HEK293T (cell line): ENCODE measurements at regions not wholly inside any gene's neighbourhood (a gene's known extent, or its start where the extent isn't known, plus 50 kb on each side); places are given as distances from the start of the nearest gene placed in this dataset.

Experiments
- BHLHE40 ChIP-seq: fragments of 450-650 bp; IDR thresholded peaks from 2 replicates; pipeline ENCODE4 v1.6.1; 2016; ENCODE audit warnings: mild to moderate bottlenecking, moderate library complexity, borderline replicate concordance
- ELF4 ChIP-seq: fragments of 450-650 bp; IDR thresholded peaks from 2 replicates; pipeline ENCODE4 v1.6.1; 2017; ENCODE audit warnings: antibody characterized with exemption
- FOXM1 ChIP-seq: fragments of 450-650 bp; IDR thresholded peaks from 2 replicates; pipeline ENCODE4 v1.6.1; 2017; ENCODE audit warnings: mild to moderate bottlenecking, borderline replicate concordance
- HDGF ChIP-seq: fragments of 450-650 bp; IDR thresholded peaks from 2 replicates; pipeline ENCODE4 v1.6.1; 2017; ENCODE audit warnings: antibody characterized with exemption, borderline replicate concordance
- SP1 ChIP-seq: fragments of 450-650 bp; IDR thresholded peaks from 2 replicates; pipeline ENCODE4 v1.6.1; 2017

GRCh38 chr7:26076691-26077090 is 75.3 kb upstream of the NFE2L3 start:
- TF ChIP-seq FOXM1 (no peak), SP1 (no peak), HDGF (no peak), BHLHE40 (no peak), ELF4 (no peak)
